C4-2B (cell line): ENCODE measurements at regions not wholly inside any gene's neighbourhood (a gene's known extent, or its start where the extent isn't known, plus 50 kb on each side); places are given as distances from the start of the nearest gene placed in this dataset.

ENCODE experiments used
- CTCF ChIP-seq: fragments of 450-650 bp; conservative IDR thresholded peaks from 2 replicates; pipeline ENCODE4 v1.5.1; 2017; ENCODE audit warnings: mild to moderate bottlenecking
- ZFX ChIP-seq: fragments of 450-650 bp; IDR thresholded peaks from 2 replicates; pipeline ENCODE4 v1.6.1; 2017

GRCh38 chr6:147724454-147724853 lies 216.0 kb downstream of the SAMD5 start:
- TF ChIP-seq CTCF (no peak), ZFX (no peak)
